ENCODE measurements at regions not wholly inside any gene's neighbourhood (a gene's known extent, or its start where the extent isn't known, plus 50 kb on each side); places are given as distances from the start of the nearest gene placed in this dataset.

- DNase-seq (ENCODE audit: low read depth), result no peak
These were observed 67.3 kb upstream of the CDON start for GRCh38 chr11:126129727-126130671.

- DNase-seq (ENCODE audit: low read depth), result no peak
These were observed 65.2 kb upstream of the CDON start for GRCh38 chr11:126127898-126128297.

- DNase-seq (ENCODE audit: low read depth), result no peak
These were observed 64.7 kb upstream of the CDON start for GRCh38 chr11:126127284-126127845.

- no peak for DNase-seq (ENCODE audit: low read depth)
These were observed 61.6 kb upstream of the CDON start for GRCh38 chr11:126124231-126124661.

- no peak for DNase-seq (ENCODE audit: low read depth)
These were observed 61.0 kb upstream of the CDON start for GRCh38 chr11:126123686-126124085.

- DNase-seq (ENCODE audit: low read depth), result no peak
These were observed 60.2 kb upstream of the CDON start for GRCh38 chr11:126122863-126123262.

GRCh38 chr11:126121296-126121695 is 58.6 kb upstream of the CDON start:
- no peak for DNase-seq (ENCODE audit: low read depth)

GRCh38 chr11:126118806-126119205 is 56.1 kb upstream of the CDON start:
- DNase-seq (ENCODE audit: low read depth), result no peak

GRCh38 chr11:126115816-126116331 is 53.2 kb upstream of the CDON start:
- DNase-seq (ENCODE audit: low read depth), result peak; percentile 87

GRCh38 chr11:126115127-126115495 is 52.4 kb upstream of the CDON start:
- no peak for DNase-seq (ENCODE audit: low read depth)

GRCh38 chr11:126114486-126115126 is 51.9 kb upstream of the CDON start:
- DNase-seq (ENCODE audit: low read depth), result no peak

GRCh38 chr11:126113963-126114362 is 51.3 kb upstream of the CDON start:
- no peak for DNase-seq (ENCODE audit: low read depth)

GRCh38 chr11:126113515-126113957 is 50.9 kb upstream of the CDON start:
- peak; percentile 87 for DNase-seq (ENCODE audit: low read depth)

GRCh38 chr11:126113012-126113411 is 50.3 kb upstream of the CDON start:
- DNase-seq (ENCODE audit: low read depth), result no peak

GRCh38 chr11:126112547-126112946 is 49.9 kb upstream of the CDON start:
- DNase-seq (ENCODE audit: low read depth), result no peak

All from iris pigment epithelial cell (primary cell).